Neuronal stem cell (in vitro differentiated cells): ENCODE measurements at regions not wholly inside any gene's neighbourhood (a gene's known extent, or its start where the extent isn't known, plus 50 kb on each side); places are given as distances from the start of the nearest gene placed in this dataset.

Experiments
- DNase-seq: peaks from one replicate; pipeline ENCODE4 v3.0.0-alpha.2; 2013; ENCODE audit warnings: low spot score
- H2AFZ ChIP-seq: one replicate; pipeline ENCODE4 v1.6.1; 2013; ENCODE audit warnings: mild to moderate bottlenecking, low read length, inconsistent platforms
- H2AK5ac ChIP-seq: 2 replicates; pipeline ENCODE4 v1.6.1; 2013; ENCODE audit warnings: low read depth, mild to moderate bottlenecking, inconsistent platforms, low read length, moderate library complexity, mixed read lengths
- H2BK120ac ChIP-seq: 2 replicates; pipeline ENCODE4 v1.6.1; 2013; ENCODE audit warnings: low read depth, mild to moderate bottlenecking, inconsistent platforms, low read length, moderate library complexity, mixed read lengths
- H2BK12ac ChIP-seq: one replicate; pipeline ENCODE4 v1.6.1; 2013; ENCODE audit warnings: low read length, inconsistent platforms
- H2BK15ac ChIP-seq: 2 replicates; pipeline ENCODE4 v1.6.1; 2013; ENCODE audit warnings: mild to moderate bottlenecking, low read length, inconsistent platforms, mixed read lengths
- H2BK5ac ChIP-seq: one replicate; pipeline ENCODE4 v1.6.1; 2013; ENCODE audit warnings: inconsistent platforms, mild to moderate bottlenecking, low read length, moderate library complexity
- H3K14ac ChIP-seq: one replicate; pipeline ENCODE4 v1.6.1; 2013; ENCODE audit warnings: low read length, inconsistent platforms
- H3K18ac ChIP-seq: 2 replicates; pipeline ENCODE4 v1.6.1; 2013; ENCODE audit warnings: low read length, inconsistent platforms
- H3K23ac ChIP-seq: 2 replicates; pipeline ENCODE4 v1.6.1; 2013; ENCODE audit warnings: low read depth, mild to moderate bottlenecking, mixed read lengths, low read length, inconsistent platforms; ENCODE audit not compliant: poor library complexity
- H3K27ac ChIP-seq: replicated peaks from 3 replicates; pipeline ENCODE4 v1.5.1; 2013; ENCODE audit warnings: low read length, inconsistent platforms
- H3K27me3 ChIP-seq, 3 experiments: 2 replicates each; pipeline ENCODE4 v1.6.1; 2013; ENCODE audit warnings: low read length in 3 of 3, mild to moderate bottlenecking in 2 of 3, inconsistent platforms in 1 of 3, low read depth in 1 of 3, mixed read lengths in 1 of 3, moderate library complexity in 1 of 3; ENCODE audit not compliant: control insufficient read depth in 3 of 3, insufficient read depth in 3 of 3
- H3K36me3 ChIP-seq, 2 donors: replicated peaks in 1 of 2; 2 replicates each; pipeline ENCODE4 v1.6.1; 2013; ENCODE audit warnings: low read length in 2 of 2; ENCODE audit not compliant: control insufficient read depth in 2 of 2, insufficient read depth in 2 of 2
- H3K4ac ChIP-seq: 2 replicates; pipeline ENCODE4 v1.6.1; 2013; ENCODE audit warnings: inconsistent platforms, mild to moderate bottlenecking, low read length, moderate library complexity
- H3K4me1 ChIP-seq, 2 donors: 1 replicate in 1 of 2; 2 replicates in 1 of 2; pipeline ENCODE4 v1.6.1; 2013; ENCODE audit warnings: low read length in 2 of 2, low read depth in 1 of 2; ENCODE audit not compliant: control insufficient read depth in 2 of 2, insufficient read depth in 1 of 2
- H3K4me2 ChIP-seq: one replicate; pipeline ENCODE4 v1.6.1; 2013; ENCODE audit warnings: mild to moderate bottlenecking, low read length, inconsistent platforms; ENCODE audit not compliant: insufficient read depth, poor library complexity, severe bottlenecking
- H3K4me3 ChIP-seq, 2 donors: 2 replicates each; pipeline ENCODE4 v1.5.1; 2013; ENCODE audit warnings: low read length in 2 of 2, mild to moderate bottlenecking in 2 of 2, inconsistent platforms in 1 of 2, moderate library complexity in 1 of 2
- H3K79me1 ChIP-seq: one replicate; pipeline ENCODE4 v1.6.1; 2013; ENCODE audit warnings: low read depth, mild to moderate bottlenecking, inconsistent platforms, low read length, moderate library complexity
- H3K9ac ChIP-seq: one replicate; pipeline ENCODE4 v1.6.1; 2013; ENCODE audit warnings: mild to moderate bottlenecking, low read depth, low read length, inconsistent platforms; ENCODE audit not compliant: poor library complexity
- H3K9me3 ChIP-seq, 2 donors: replicated peaks in 1 of 2; 2 replicates each; pipeline versions ENCODE3 to v1.6.1; 2013; ENCODE audit warnings: low read length in 2 of 2, mild to moderate bottlenecking in 2 of 2, inconsistent platforms in 1 of 2, low read depth in 1 of 2, mixed read lengths in 1 of 2, moderate library complexity in 1 of 2; ENCODE audit not compliant: control insufficient read depth in 2 of 2, insufficient read depth in 1 of 2
- H4K8ac ChIP-seq: one replicate; pipeline ENCODE4 v1.6.1; 2013; ENCODE audit warnings: low read depth, mild to moderate bottlenecking, inconsistent platforms, low read length, moderate library complexity
- H4K91ac ChIP-seq: one replicate; pipeline ENCODE4 v1.6.1; 2013; ENCODE audit warnings: low read length, low read depth, mild to moderate bottlenecking, inconsistent platforms; ENCODE audit not compliant: poor library complexity
- WGBS, 2 donors: extraction: QIAGEN DNeasy Blood & Tissue Kit; methylation state at CpG; one replicate each; pipeline ENCODE4 v1.1.7; 2013; ENCODE audit warnings: missing lambda C conversion rate in 2 of 2, mixed read lengths in 1 of 2; ENCODE audit not compliant: insufficient read length in 2 of 2, insufficient replicate concordance in 1 of 2; ENCODE audit errors: extremely low coverage in 2 of 2; 5-methylcytosine and 5-hydroxymethylcytosine counted together

GRCh38 chrX:87005183-87005582 is 512.4 kb upstream of the KLHL4 start:
- Histone ChIP-seq H3K36me3 (no peaks in the 10 kb centered on the region), H2BK15ac (no peak overlapping the region), H2BK120ac (no peak overlapping the region), H2AK5ac (no peak overlapping the region), H3K9me3 (no peaks in the 10 kb centered on the region), H2AFZ (no peak overlapping the region), H3K27ac (no peak overlapping the region), H3K14ac (no peak overlapping the region), H3K4ac (no peak overlapping the region), H4K91ac (no peak overlapping the region), H3K23ac (no peak overlapping the region), H3K4me1 (no peaks in the 10 kb centered on the region), H3K4me3 (no peak overlapping the region), H4K8ac (no peak overlapping the region), H2BK12ac (no peak overlapping the region), H2BK5ac (no peak overlapping the region), H3K79me1 (no peaks in the 10 kb centered on the region), H3K27me3 (no peaks in the 10 kb centered on the region), H3K4me2 (no peak overlapping the region), H3K9ac (no peak overlapping the region), H3K18ac (no peak overlapping the region)
- WGBS, 2 donors, result no CpG with 5 or more reads among the region's 3 CpGs
- no peak for DNase-seq

GRCh38 chrX:87005885-87006284 is 511.7 kb upstream of the KLHL4 start:
- H2BK12ac ChIP-seq, result no peak overlapping the region
- H3K23ac ChIP-seq, result no peak overlapping the region
- H3K18ac ChIP-seq, result no peak overlapping the region
- no peaks in the 10 kb centered on the region for H3K27me3 ChIP-seq
- no peak overlapping the region for H3K4ac ChIP-seq
- no peak overlapping the region for H2AFZ ChIP-seq
- H3K9me3 ChIP-seq, result no peaks in the 10 kb centered on the region
- H3K36me3 ChIP-seq, result no peaks in the 10 kb centered on the region
- no peak overlapping the region for H4K8ac ChIP-seq
- H3K14ac ChIP-seq, result no peak overlapping the region
- no peak overlapping the region for H2AK5ac ChIP-seq
- no peak overlapping the region for H3K4me2 ChIP-seq
- H3K79me1 ChIP-seq, result no peaks in the 10 kb centered on the region
- H2BK120ac ChIP-seq, result no peak overlapping the region
- no peak overlapping the region for H3K27ac ChIP-seq
- no peak overlapping the region for H4K91ac ChIP-seq
- no peak overlapping the region for H2BK15ac ChIP-seq
- H3K4me3 ChIP-seq, result no peak overlapping the region
- no peaks in the 10 kb centered on the region for H3K4me1 ChIP-seq
- no peak overlapping the region for H2BK5ac ChIP-seq
- no peak for DNase-seq
- no peak overlapping the region for H3K9ac ChIP-seq

- H2BK5ac ChIP-seq, result no peak overlapping the region
- H3K36me3 ChIP-seq, result no peaks in the 10 kb centered on the region
These were observed 511.0 kb upstream of the KLHL4 start for GRCh38 chrX:87006561-87006960.

GRCh38 chrX:87017210-87017609 is 500.4 kb upstream of the KLHL4 start:
- no CpG with 5 or more reads among the region's 2 CpGs for WGBS, 2 donors
- H2BK15ac ChIP-seq, result no peak overlapping the region
- no peak overlapping the region for H3K9ac ChIP-seq
- H3K27ac ChIP-seq, result no peak overlapping the region
- H3K4me3 ChIP-seq, result no peak overlapping the region
- H2AK5ac ChIP-seq, result no peak overlapping the region
- H3K27me3 ChIP-seq, result no peaks in the 10 kb centered on the region
- no peak overlapping the region for H4K8ac ChIP-seq
- H2AFZ ChIP-seq, result no peak overlapping the region
- H3K18ac ChIP-seq, result no peak overlapping the region
- H2BK5ac ChIP-seq, result no peak overlapping the region
- no peak for DNase-seq
- H3K9me3 ChIP-seq, result no peaks in the 10 kb centered on the region
- no peak overlapping the region for H3K23ac ChIP-seq
- H3K14ac ChIP-seq, result no peak overlapping the region
- no peak overlapping the region for H3K4ac ChIP-seq
- H2BK12ac ChIP-seq, result no peak overlapping the region
- no peaks in the 10 kb centered on the region for H3K36me3 ChIP-seq
- no peak overlapping the region for H2BK120ac ChIP-seq
- H3K4me1 ChIP-seq, result no peaks in the 10 kb centered on the region
- no peaks in the 10 kb centered on the region for H3K79me1 ChIP-seq
- no peak overlapping the region for H4K91ac ChIP-seq
- H3K4me2 ChIP-seq, result no peak overlapping the region

More at GRCh38 chrX:87006561-87006960, 511.0 kb upstream of the KLHL4 start:
- H3K14ac ChIP-seq, result no peak overlapping the region
- no peak overlapping the region for H4K8ac ChIP-seq
- H3K4me1 ChIP-seq, result no peaks in the 10 kb centered on the region
- no peak overlapping the region for H2AFZ ChIP-seq
- no peak overlapping the region for H3K9ac ChIP-seq
- no peak overlapping the region for H3K4me3 ChIP-seq
- H3K27me3 ChIP-seq, result no peaks in the 10 kb centered on the region
- H4K91ac ChIP-seq, result no peak overlapping the region
- H3K9me3 ChIP-seq, result no peaks in the 10 kb centered on the region
- no peaks in the 10 kb centered on the region for H3K79me1 ChIP-seq
- no peak overlapping the region for H2BK12ac ChIP-seq
- H3K18ac ChIP-seq, result no peak overlapping the region
- H3K4ac ChIP-seq, result no peak overlapping the region
- no peak for DNase-seq
- no peak overlapping the region for H3K4me2 ChIP-seq
- no peak overlapping the region for H2AK5ac ChIP-seq
- no peak overlapping the region for H2BK15ac ChIP-seq
- H3K27ac ChIP-seq, result no peak overlapping the region
- H2BK120ac ChIP-seq, result no peak overlapping the region
- H3K23ac ChIP-seq, result no peak overlapping the region
